ENCODE measurements at regions not wholly inside any gene's neighbourhood (a gene's known extent, or its start where the extent isn't known, plus 50 kb on each side); places are given as distances from the start of the nearest gene placed in this dataset.

GRCh38 chr13:84609716-84610115, 727.4 kb upstream of the SLITRK1 start:
- TF ChIP-seq, protein P1, sequence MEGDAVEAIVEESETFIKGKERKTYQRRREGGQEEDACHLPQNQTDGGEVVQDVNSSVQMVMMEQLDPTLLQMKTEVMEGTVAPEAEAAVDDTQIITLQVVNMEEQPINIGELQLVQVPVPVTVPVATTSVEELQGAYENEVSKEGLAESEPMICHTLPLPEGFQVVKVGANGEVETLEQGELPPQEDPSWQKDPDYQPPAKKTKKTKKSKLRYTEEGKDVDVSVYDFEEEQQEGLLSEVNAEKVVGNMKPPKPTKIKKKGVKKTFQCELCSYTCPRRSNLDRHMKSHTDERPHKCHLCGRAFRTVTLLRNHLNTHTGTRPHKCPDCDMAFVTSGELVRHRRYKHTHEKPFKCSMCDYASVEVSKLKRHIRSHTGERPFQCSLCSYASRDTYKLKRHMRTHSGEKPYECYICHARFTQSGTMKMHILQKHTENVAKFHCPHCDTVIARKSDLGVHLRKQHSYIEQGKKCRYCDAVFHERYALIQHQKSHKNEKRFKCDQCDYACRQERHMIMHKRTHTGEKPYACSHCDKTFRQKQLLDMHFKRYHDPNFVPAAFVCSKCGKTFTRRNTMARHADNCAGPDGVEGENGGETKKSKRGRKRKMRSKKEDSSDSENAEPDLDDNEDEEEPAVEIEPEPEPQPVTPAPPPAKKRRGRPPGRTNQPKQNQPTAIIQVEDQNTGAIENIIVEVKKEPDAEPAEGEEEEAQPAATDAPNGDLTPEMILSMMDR (IDR thresholded peaks at IDR 0.05): no peak
- CTCF ChIA-PET: no interaction called here
- no peaks in the 10 kb centered on the region for H3K36me3 Mint-ChIP-seq (ENCODE audit: low read depth)
- no peaks in the 10 kb centered on the region for H3K27me3 Mint-ChIP-seq
- no peak overlapping the region for H3K27ac Mint-ChIP-seq
- intact Hi-C loops (cut with micrococcal nuclease): no loop called here
- H3K4me1 Mint-ChIP-seq: no peaks in the 10 kb centered on the region
- POLR2A ChIA-PET: no interaction called here
- H3K9me3 Mint-ChIP-seq: peaks cover 2% of the 10 kb centered on the region
- DNase-seq (no peak), ATAC-seq (ENCODE audit: low read depth) (no peak)
- H3K4me3 Mint-ChIP-seq: no peak overlapping the region

GRCh38 chr13:84607261-84608013, 725.2 kb upstream of the SLITRK1 start:
- intact Hi-C loops (cut with micrococcal nuclease): no loop called here
- ChIA-PET CTCF (no interaction called here), POLR2A (no interaction called here)
- TF ChIP-seq, protein P1 (IDR thresholded peaks at IDR 0.05): no peak
- Mint-ChIP-seq H3K27ac (no peak overlapping the region), H3K9me3 (peaks cover 2% of the 10 kb centered on the region), H3K27me3 (no peaks in the 10 kb centered on the region), H3K4me3 (no peak overlapping the region), H3K36me3 (ENCODE audit: low read depth) (no peaks in the 10 kb centered on the region), H3K4me1 (no peaks in the 10 kb centered on the region)
- DNase-seq (no peak), ATAC-seq (ENCODE audit: low read depth) (no peak)

GRCh38 chr13:84606616-84607015, 724.3 kb upstream of the SLITRK1 start:
- Mint-ChIP-seq H3K27me3 (no peaks in the 10 kb centered on the region), H3K27ac (no peak overlapping the region), H3K36me3 (ENCODE audit: low read depth) (no peaks in the 10 kb centered on the region), H3K4me1 (no peaks in the 10 kb centered on the region), H3K4me3 (no peak overlapping the region), H3K9me3 (peaks cover 3% of the 10 kb centered on the region)
- intact Hi-C loops (cut with micrococcal nuclease): no loop called here
- ChIA-PET CTCF (no interaction called here), POLR2A (no interaction called here)
- ATAC-seq (ENCODE audit: low read depth): no peak
- DNase-seq: no peak
- TF ChIP-seq, protein P1 (IDR thresholded peaks at IDR 0.05): no peak

- Mint-ChIP-seq H3K4me1 (no peaks in the 10 kb centered on the region), H3K4me3 (no peak overlapping the region), H3K36me3 (ENCODE audit: low read depth) (no peaks in the 10 kb centered on the region), H3K9me3 (peaks cover 3% of the 10 kb centered on the region), H3K27ac (no peak overlapping the region), H3K27me3 (no peaks in the 10 kb centered on the region)
- intact Hi-C loops (cut with micrococcal nuclease): no loop called here
- ChIA-PET POLR2A (no interaction called here), CTCF (no interaction called here)
- ATAC-seq (ENCODE audit: low read depth) (no peak), DNase-seq (no peak)
- TF ChIP-seq, protein P1 (IDR thresholded peaks at IDR 0.05): no peak
Measured at GRCh38 chr13:84605927-84606326, 723.7 kb upstream of the SLITRK1 start.

- peaks cover 2% of the 10 kb centered on the region for H3K9me3 Mint-ChIP-seq
- no peaks in the 10 kb centered on the region for H3K27me3 Mint-ChIP-seq
- TF ChIP-seq, protein P1 (IDR thresholded peaks at IDR 0.05): no peak
- ATAC-seq (ENCODE audit: low read depth): no peak
- POLR2A ChIA-PET: no interaction called here
- CTCF ChIA-PET: no interaction called here
- no peaks in the 10 kb centered on the region for H3K36me3 Mint-ChIP-seq (ENCODE audit: low read depth)
- DNase-seq: no peak
- intact Hi-C loops (cut with micrococcal nuclease): no loop called here
- H3K4me3 Mint-ChIP-seq: no peak overlapping the region
- H3K27ac Mint-ChIP-seq: no peak overlapping the region
- no peaks in the 10 kb centered on the region for H3K4me1 Mint-ChIP-seq
Measured at GRCh38 chr13:84591444-84591843, 709.2 kb upstream of the SLITRK1 start.

All from activated B cell treated with CpG ODN at 0.5 μM for 24 hours (primary cell).